Naive B cell (primary cell): ENCODE measurements at regions not wholly inside any gene's neighbourhood (a gene's known extent, or its start where the extent isn't known, plus 50 kb on each side); places are given as distances from the start of the nearest gene placed in this dataset.

Experiments
- ATAC-seq, 2 donors: fragments of 150-1000 bp; cut with Tn5 transposase; 2 replicates each; pipeline ENCODE4 v1.10.0; 2021; ENCODE audit warnings: low read depth in 2 of 2, mild to moderate bottlenecking in 2 of 2, moderate library complexity in 2 of 2
- DNase-seq: peaks from one replicate; pipeline ENCODE4 v3.0.0; 2022
- H3K27ac Mint-ChIP-seq, 6 donors: one replicate each; pipeline ENCODE4 v1.8.0; 2020 to 2022; ENCODE audit warnings: mild to moderate bottlenecking in 6 of 6, mixed read lengths in 6 of 6, moderate library complexity in 5 of 6, inconsistent platforms in 2 of 6
- H3K27me3 Mint-ChIP-seq, 3 donors: one replicate each; pipeline ENCODE4 v1.8.0; 2021 to 2022; ENCODE audit warnings: mixed read lengths in 3 of 3, mild to moderate bottlenecking in 1 of 3
- H3K36me3 Mint-ChIP-seq, 2 donors: one replicate each; pipeline ENCODE4 v1.8.0; 2020 to 2022; ENCODE audit warnings: mixed read lengths in 2 of 2, inconsistent platforms in 1 of 2, mild to moderate bottlenecking in 1 of 2
- H3K4me1 Mint-ChIP-seq, 3 donors: one replicate each; pipeline ENCODE4 v1.8.0; 2020 to 2022; ENCODE audit warnings: mixed read lengths in 3 of 3, inconsistent platforms in 1 of 3, mild to moderate bottlenecking in 1 of 3, moderate library complexity in 1 of 3
- H3K4me3 Mint-ChIP-seq, 8 donors: one replicate each; pipeline ENCODE4 v1.8.0; 2020 to 2022; ENCODE audit warnings: mild to moderate bottlenecking in 8 of 8, mixed read lengths in 8 of 8, moderate library complexity in 8 of 8, inconsistent platforms in 2 of 8
- H3K9me3 Mint-ChIP-seq, 7 donors: one replicate each; pipeline ENCODE4 v1.8.0; 2020 to 2022; ENCODE audit warnings: mixed read lengths in 7 of 7, mild to moderate bottlenecking in 5 of 7, inconsistent platforms in 2 of 7, moderate library complexity in 1 of 7

GRCh38 chr1:223445402-223445801, 52.2 kb downstream of the CCDC185 start:
- peaks cover 0 to 12% (median 7%) of the 10 kb centered on the region in 3 donors for H3K27me3 Mint-ChIP-seq

GRCh38 chr1:223453902-223454301, 60.7 kb downstream of the CCDC185 start:
- Mint-ChIP-seq H3K36me3 (no peaks in the 10 kb centered on the region), H3K27ac (no peak overlapping the region), H3K4me1 (no peaks in the 10 kb centered on the region), H3K4me3 (no peak overlapping the region), H3K27me3 (no peaks in the 10 kb centered on the region), H3K9me3 (peaks cover 0 to 6% (median 3%) of the 10 kb centered on the region in 7 donors)
- DNase-seq (no peak), ATAC-seq (no peak)

More at GRCh38 chr1:223445402-223445801, 52.2 kb downstream of the CCDC185 start:
- H3K9me3 Mint-ChIP-seq = peaks cover 6 to 44% (median 17%) of the 10 kb centered on the region in 7 donors
- H3K4me1 Mint-ChIP-seq = no peaks in the 10 kb centered on the region
- DNase-seq (no peak), ATAC-seq (no peak)
- H3K27ac Mint-ChIP-seq = no peak overlapping the region
- no peak overlapping the region for H3K4me3 Mint-ChIP-seq
- H3K36me3 Mint-ChIP-seq = peaks cover 0 to 9% of the 10 kb centered on the region in 2 donors

- Mint-ChIP-seq H3K9me3 (peaks cover 0 to 6% (median 0%) of the 10 kb centered on the region in 7 donors), H3K27me3 (peaks cover 0 to 2% (median 0%) of the 10 kb centered on the region in 3 donors), H3K4me1 (no peaks in the 10 kb centered on the region), H3K27ac (no peak overlapping the region), H3K4me3 (no peak overlapping the region), H3K36me3 (no peaks in the 10 kb centered on the region)
- no peak for DNase-seq
- no peak for ATAC-seq
Measured at GRCh38 chr1:223454959-223455358, 61.7 kb downstream of the CCDC185 start.

GRCh38 chr1:223455470-223455869, 62.3 kb downstream of the CCDC185 start:
- ATAC-seq (no peak), DNase-seq (no peak)
- no peaks in the 10 kb centered on the region for H3K36me3 Mint-ChIP-seq
- no peak overlapping the region for H3K4me3 Mint-ChIP-seq
- no peaks in the 10 kb centered on the region for H3K4me1 Mint-ChIP-seq
- H3K27ac Mint-ChIP-seq = no peak overlapping the region
- H3K27me3 Mint-ChIP-seq = peaks cover 0 to 7% (median 0%) of the 10 kb centered on the region in 3 donors
- peaks cover 0 to 6% (median 3%) of the 10 kb centered on the region in 7 donors for H3K9me3 Mint-ChIP-seq

GRCh38 chr1:223456747-223457146, 63.5 kb downstream of the CCDC185 start:
- H3K4me3 Mint-ChIP-seq = no peak overlapping the region
- DNase-seq = no peak
- ATAC-seq = no peak
- no peaks in the 10 kb centered on the region for H3K36me3 Mint-ChIP-seq
- no peaks in the 10 kb centered on the region for H3K4me1 Mint-ChIP-seq
- no peak overlapping the region for H3K27ac Mint-ChIP-seq
- H3K27me3 Mint-ChIP-seq = peaks cover 7 to 17% (median 7%) of the 10 kb centered on the region in 3 donors
- peaks cover 0 to 5% (median 3%) of the 10 kb centered on the region in 7 donors for H3K9me3 Mint-ChIP-seq

- peaks cover 7 to 25% (median 12%) of the 10 kb centered on the region in 3 donors for H3K27me3 Mint-ChIP-seq
- no peak overlapping the region for H3K27ac Mint-ChIP-seq
- DNase-seq (no peak), ATAC-seq (no peak)
- no peak overlapping the region for H3K4me3 Mint-ChIP-seq
- H3K4me1 Mint-ChIP-seq = no peaks in the 10 kb centered on the region
- H3K36me3 Mint-ChIP-seq = no peaks in the 10 kb centered on the region
- peaks cover 0 to 3% (median 0%) of the 10 kb centered on the region in 7 donors for H3K9me3 Mint-ChIP-seq
Measured at GRCh38 chr1:223460566-223461189, 67.5 kb downstream of the CCDC185 start.

GRCh38 chr1:223462047-223462630, 68.9 kb downstream of the CCDC185 start:
- DNase-seq = no peak
- H3K4me3 Mint-ChIP-seq = no peak overlapping the region
- peaks cover 0 to 3% (median 0%) of the 10 kb centered on the region in 7 donors for H3K9me3 Mint-ChIP-seq
- H3K27me3 Mint-ChIP-seq = peaks cover 7 to 34% (median 13%) of the 10 kb centered on the region in 3 donors
- no peak overlapping the region for H3K27ac Mint-ChIP-seq
- H3K4me1 Mint-ChIP-seq = no peaks in the 10 kb centered on the region
- H3K36me3 Mint-ChIP-seq = no peaks in the 10 kb centered on the region
- no peak for ATAC-seq

- H3K4me1 Mint-ChIP-seq = no peaks in the 10 kb centered on the region
- no peak overlapping the region for H3K4me3 Mint-ChIP-seq
- H3K9me3 Mint-ChIP-seq = peaks cover 0 to 3% (median 0%) of the 10 kb centered on the region in 7 donors
- H3K27ac Mint-ChIP-seq = no peak overlapping the region
- no peak for ATAC-seq
- DNase-seq = no peak
- H3K36me3 Mint-ChIP-seq = no peaks in the 10 kb centered on the region
- peaks cover 7 to 37% (median 18%) of the 10 kb centered on the region in 3 donors for H3K27me3 Mint-ChIP-seq
Measured at GRCh38 chr1:223462866-223463404, 69.7 kb downstream of the CCDC185 start.

GRCh38 chr1:223466151-223466550, 72.9 kb downstream of the CCDC185 start:
- peaks cover 0 to 5% (median 0%) of the 10 kb centered on the region in 3 donors for H3K4me1 Mint-ChIP-seq
- H3K27ac Mint-ChIP-seq = no peak overlapping the region
- peaks cover 5 to 43% (median 21%) of the 10 kb centered on the region in 3 donors for H3K27me3 Mint-ChIP-seq
- H3K36me3 Mint-ChIP-seq = no peaks in the 10 kb centered on the region
- peaks cover 0 to 6% (median 0%) of the 10 kb centered on the region in 7 donors for H3K9me3 Mint-ChIP-seq
- ATAC-seq (no peak), DNase-seq (no peak)
- no peak overlapping the region for H3K4me3 Mint-ChIP-seq

GRCh38 chr1:223471566-223471965, 78.4 kb downstream of the CCDC185 start:
- DNase-seq = no peak
- H3K4me1 Mint-ChIP-seq = peaks cover 0 to 5% (median 0%) of the 10 kb centered on the region in 3 donors
- H3K27ac Mint-ChIP-seq = no peak overlapping the region
- no peak overlapping the region for H3K4me3 Mint-ChIP-seq
- peaks cover 0 to 6% (median 0%) of the 10 kb centered on the region in 7 donors for H3K9me3 Mint-ChIP-seq
- peaks cover 14 to 53% (median 32%) of the 10 kb centered on the region in 3 donors for H3K27me3 Mint-ChIP-seq
- ATAC-seq = no peak
- H3K36me3 Mint-ChIP-seq = no peaks in the 10 kb centered on the region

GRCh38 chr1:223472057-223472456, 78.8 kb downstream of the CCDC185 start:
- Mint-ChIP-seq H3K27ac (no peak overlapping the region), H3K4me3 (no peak overlapping the region), H3K27me3 (peaks cover 18 to 53% (median 35%) of the 10 kb centered on the region in 3 donors), H3K9me3 (peaks cover 0 to 6% (median under 1%) of the 10 kb centered on the region in 7 donors), H3K36me3 (no peaks in the 10 kb centered on the region), H3K4me1 (peaks cover 0 to 5% (median 0%) of the 10 kb centered on the region in 3 donors)
- DNase-seq (no peak), ATAC-seq (no peak)

- ATAC-seq = no peak
- Mint-ChIP-seq H3K36me3 (no peaks in the 10 kb centered on the region), H3K9me3 (peaks cover 0 to 6% (median 2%) of the 10 kb centered on the region in 7 donors), H3K27ac (no peak overlapping the region), H3K4me3 (no peak overlapping the region), H3K4me1 (peaks cover 0 to 8% (median 0%) of the 10 kb centered on the region in 3 donors), H3K27me3 (peaks cover 34 to 65% (median 42%) of the 10 kb centered on the region in 3 donors)
- no peak for DNase-seq
Measured at GRCh38 chr1:223473601-223474344, 80.6 kb downstream of the CCDC185 start.

GRCh38 chr1:223474804-223475203, 81.6 kb downstream of the CCDC185 start:
- ATAC-seq (no peak), DNase-seq (no peak)
- no peak overlapping the region for H3K4me3 Mint-ChIP-seq
- peaks cover 0 to 8% (median 0%) of the 10 kb centered on the region in 3 donors for H3K4me1 Mint-ChIP-seq
- no peak overlapping the region for H3K27ac Mint-ChIP-seq
- H3K9me3 Mint-ChIP-seq = peaks cover 0 to 6% (median 2%) of the 10 kb centered on the region in 7 donors
- no peaks in the 10 kb centered on the region for H3K36me3 Mint-ChIP-seq
- H3K27me3 Mint-ChIP-seq = peaks cover 38 to 63% (median 43%) of the 10 kb centered on the region in 3 donors
